Thoracic aorta (tissue), 2 donors: ENCODE measurements at regions not wholly inside any gene's neighbourhood (a gene's known extent, or its start where the extent isn't known, plus 50 kb on each side); places are given as distances from the start of the nearest gene placed in this dataset.

Source experiments
- ATAC-seq: fragments of 150-250 bp; one replicate; pipeline ENCODE4 v1.8.0; 2017; ENCODE audit warnings: low read depth; ENCODE audit not compliant: insufficient number of reproducible peaks, low FRiP score
- DNase-seq: peaks from one replicate; pipeline ENCODE4 v3.0.0-alpha.2; 2020; ENCODE audit warnings: low spot score
- H3K27ac ChIP-seq, 2 donors: fragments of 200-600 bp; sonication (generic); 1 replicate in 1 of 2; 2 replicates in 1 of 2; pipeline ENCODE4 v1.5.1; 2016; ENCODE audit warnings: mild to moderate bottlenecking in 2 of 2, moderate library complexity in 2 of 2
- H3K27me3 ChIP-seq: fragments of 200-600 bp; sonication (generic); replicated peaks from 2 replicates; pipeline ENCODE4 v1.6.0; 2016; ENCODE audit warnings: mild to moderate bottlenecking; ENCODE audit not compliant: insufficient read depth
- H3K36me3 ChIP-seq: fragments of 200-600 bp; sonication (generic); one replicate; pipeline ENCODE4 v1.5.1; 2016
- H3K4me1 ChIP-seq, 2 donors: fragments of 200-600 bp; sonication (generic); 1 replicate in 1 of 2; 2 replicates in 1 of 2; pipeline versions ENCODE4 v1.5.1 to v1.6.0; 2016; ENCODE audit warnings: low read depth in 2 of 2, mild to moderate bottlenecking in 1 of 2; ENCODE audit not compliant: control insufficient read depth in 1 of 2
- H3K4me3 ChIP-seq: fragments of 200-600 bp; sonication (generic); 2 replicates; pipeline ENCODE4 v1.5.1; 2016; ENCODE audit warnings: mild to moderate bottlenecking
- H3K9me3 ChIP-seq: fragments of 200-600 bp; sonication (generic); 2 replicates; pipeline ENCODE4 v1.5.1; 2016
- CTCF ChIP-seq: fragments of 200-600 bp; sonication (generic); IDR thresholded peaks from one replicate; pipeline ENCODE4 v1.5.1; 2019; ENCODE audit warnings: antibody characterized with exemption

- ATAC-seq: no peak
- H3K4me1 ChIP-seq: no peaks in the 10 kb centered on the region
- H3K27ac ChIP-seq: no peak overlapping the region
- no peaks in the 10 kb centered on the region for H3K9me3 ChIP-seq
- no peaks in the 10 kb centered on the region for H3K36me3 ChIP-seq
- H3K4me3 ChIP-seq: no peak overlapping the region
- TF ChIP-seq CTCF: no peak
- no peaks in the 10 kb centered on the region for H3K27me3 ChIP-seq
- DNase-seq: no peak
Observed at GRCh38 chr5:15191012-15191411, 309.0 kb upstream of the FBXL7 start.

GRCh38 chr5:15183520-15183919 is 311.9 kb upstream of the ANKH start:
- H3K9me3 ChIP-seq: peaks cover 4% of the 10 kb centered on the region
- no peak for ATAC-seq
- H3K36me3 ChIP-seq: no peaks in the 10 kb centered on the region
- DNase-seq: no peak
- TF ChIP-seq CTCF: no peak
- no peaks in the 10 kb centered on the region for H3K27me3 ChIP-seq
- H3K27ac ChIP-seq: no peak overlapping the region
- H3K4me3 ChIP-seq: no peak overlapping the region
- H3K4me1 ChIP-seq: no peaks in the 10 kb centered on the region

- H3K27ac ChIP-seq: no peak overlapping the region
- H3K36me3 ChIP-seq: no peaks in the 10 kb centered on the region
- TF ChIP-seq CTCF: no peak
- DNase-seq (no peak), ATAC-seq (no peak)
- no peaks in the 10 kb centered on the region for H3K27me3 ChIP-seq
- no peaks in the 10 kb centered on the region for H3K4me1 ChIP-seq
- no peak overlapping the region for H3K4me3 ChIP-seq
- no peaks in the 10 kb centered on the region for H3K9me3 ChIP-seq
Observed at GRCh38 chr5:15170173-15170572, 298.6 kb upstream of the ANKH start.

GRCh38 chr5:15168358-15168757 is 296.8 kb upstream of the ANKH start:
- Histone ChIP-seq H3K4me1 (no peaks in the 10 kb centered on the region), H3K36me3 (no peaks in the 10 kb centered on the region), H3K4me3 (no peak overlapping the region), H3K27me3 (no peaks in the 10 kb centered on the region), H3K9me3 (no peaks in the 10 kb centered on the region), H3K27ac (no peak overlapping the region)
- DNase-seq: no peak
- TF ChIP-seq CTCF: no peak
- no peak for ATAC-seq

GRCh38 chr5:15160091-15160490 is 288.5 kb upstream of the ANKH start:
- ATAC-seq (no peak), DNase-seq (no peak)
- H3K27me3 ChIP-seq: no peaks in the 10 kb centered on the region
- H3K9me3 ChIP-seq: no peaks in the 10 kb centered on the region
- H3K36me3 ChIP-seq: no peaks in the 10 kb centered on the region
- no peak overlapping the region for H3K27ac ChIP-seq
- H3K4me1 ChIP-seq: peaks cover 0 to 6% of the 10 kb centered on the region in 2 donors
- TF ChIP-seq CTCF: no peak
- H3K4me3 ChIP-seq: no peak overlapping the region
